ENCODE measurements at regions not wholly inside any gene's neighbourhood (a gene's known extent, or its start where the extent isn't known, plus 50 kb on each side); places are given as distances from the start of the nearest gene placed in this dataset.

GRCh38 chr16:75805946-75806345 is 79.7 kb upstream of the CPHXL start:
- Histone ChIP-seq H3K9ac (ENCODE audit: low read depth in 2 of 2, low read length in 2 of 2) (no peak overlapping the region), H3K27me3 (no peaks in the 10 kb centered on the region), H3K4me3 (no peak overlapping the region), H3K36me3 (no peaks in the 10 kb centered on the region), H3K27ac (no peak overlapping the region), H3K9me3 (no peaks in the 10 kb centered on the region), H3K4me1 (no peaks in the 10 kb centered on the region)
- DNase-seq = no peak
- intact Hi-C loops (cut with DNase I) = no loop called here
- no peak for TF ChIP-seq CTCF (IDR thresholded peaks at IDR 0.05)

- no peaks in the 10 kb centered on the region for H3K9me3 ChIP-seq
- no peaks in the 10 kb centered on the region for H3K4me1 ChIP-seq
- intact Hi-C loops (cut with DNase I) = no loop called here
- no peak for TF ChIP-seq CTCF (IDR thresholded peaks at IDR 0.05)
- no peak overlapping the region for H3K27ac ChIP-seq
- H3K36me3 ChIP-seq = no peaks in the 10 kb centered on the region
- no peak overlapping the region for H3K4me3 ChIP-seq
- H3K9ac ChIP-seq (ENCODE audit: low read depth in 2 of 2, low read length in 2 of 2) = no peak overlapping the region
- no peak for DNase-seq
- H3K27me3 ChIP-seq = no peaks in the 10 kb centered on the region
Measured at GRCh38 chr16:75806487-75806886, 80.2 kb upstream of the CPHXL start.

- H3K4me1 ChIP-seq = no peaks in the 10 kb centered on the region
- no peak overlapping the region for H3K27ac ChIP-seq
- H3K9ac ChIP-seq (ENCODE audit: low read depth in 2 of 2, low read length in 2 of 2) = no peak overlapping the region
- H3K9me3 ChIP-seq = no peaks in the 10 kb centered on the region
- H3K4me3 ChIP-seq = no peak overlapping the region
- no peak for TF ChIP-seq CTCF (IDR thresholded peaks at IDR 0.05)
- no peaks in the 10 kb centered on the region for H3K36me3 ChIP-seq
- intact Hi-C loops (cut with DNase I) = no loop called here
- no peaks in the 10 kb centered on the region for H3K27me3 ChIP-seq
- no peak for DNase-seq
Measured at GRCh38 chr16:75810342-75810741, 84.1 kb upstream of the CPHXL start.

- no peaks in the 10 kb centered on the region for H3K27me3 ChIP-seq
- intact Hi-C loops (cut with DNase I) = no loop called here
- no peak for TF ChIP-seq CTCF (IDR thresholded peaks at IDR 0.05)
- H3K9me3 ChIP-seq = no peaks in the 10 kb centered on the region
- no peaks in the 10 kb centered on the region for H3K4me1 ChIP-seq
- no peak for DNase-seq
- H3K36me3 ChIP-seq = no peaks in the 10 kb centered on the region
- H3K4me3 ChIP-seq = no peak overlapping the region
- no peak overlapping the region for H3K9ac ChIP-seq (ENCODE audit: low read depth in 2 of 2, low read length in 2 of 2)
- H3K27ac ChIP-seq = no peak overlapping the region
Measured at GRCh38 chr16:75811020-75811634, 84.8 kb upstream of the CPHXL start.

- Histone ChIP-seq H3K4me3 (no peak overlapping the region), H3K9ac (ENCODE audit: low read depth in 2 of 2, low read length in 2 of 2) (no peak overlapping the region), H3K27me3 (no peaks in the 10 kb centered on the region), H3K9me3 (no peaks in the 10 kb centered on the region), H3K36me3 (no peaks in the 10 kb centered on the region), H3K4me1 (no peaks in the 10 kb centered on the region), H3K27ac (no peak overlapping the region)
- intact Hi-C loops (cut with DNase I) = no loop called here
- DNase-seq = no peak
- no peak for TF ChIP-seq CTCF (IDR thresholded peaks at IDR 0.05)
Measured at GRCh38 chr16:75818491-75818890, 92.2 kb upstream of the CPHXL start.

Data from colonic mucosa (tissue), 4 donors.